AG08395 (cell line): ENCODE measurements at regions not wholly inside any gene's neighbourhood (a gene's known extent, or its start where the extent isn't known, plus 50 kb on each side); places are given as distances from the start of the nearest gene placed in this dataset.
A peak's percentile ranks its signal among the peaks of the same experiment; 100 is the strongest.
"Not testable (repeated sequence)": the region's sequence is repeated elsewhere in the genome, so short reads cannot be mapped to it uniquely, and the experiment has no call there.

Experiments
- DNase-seq: peaks from one replicate; pipeline ENCODE4 v3.0.0; 2012; ENCODE audit warnings: mixed read lengths, low spot score

DNA sequence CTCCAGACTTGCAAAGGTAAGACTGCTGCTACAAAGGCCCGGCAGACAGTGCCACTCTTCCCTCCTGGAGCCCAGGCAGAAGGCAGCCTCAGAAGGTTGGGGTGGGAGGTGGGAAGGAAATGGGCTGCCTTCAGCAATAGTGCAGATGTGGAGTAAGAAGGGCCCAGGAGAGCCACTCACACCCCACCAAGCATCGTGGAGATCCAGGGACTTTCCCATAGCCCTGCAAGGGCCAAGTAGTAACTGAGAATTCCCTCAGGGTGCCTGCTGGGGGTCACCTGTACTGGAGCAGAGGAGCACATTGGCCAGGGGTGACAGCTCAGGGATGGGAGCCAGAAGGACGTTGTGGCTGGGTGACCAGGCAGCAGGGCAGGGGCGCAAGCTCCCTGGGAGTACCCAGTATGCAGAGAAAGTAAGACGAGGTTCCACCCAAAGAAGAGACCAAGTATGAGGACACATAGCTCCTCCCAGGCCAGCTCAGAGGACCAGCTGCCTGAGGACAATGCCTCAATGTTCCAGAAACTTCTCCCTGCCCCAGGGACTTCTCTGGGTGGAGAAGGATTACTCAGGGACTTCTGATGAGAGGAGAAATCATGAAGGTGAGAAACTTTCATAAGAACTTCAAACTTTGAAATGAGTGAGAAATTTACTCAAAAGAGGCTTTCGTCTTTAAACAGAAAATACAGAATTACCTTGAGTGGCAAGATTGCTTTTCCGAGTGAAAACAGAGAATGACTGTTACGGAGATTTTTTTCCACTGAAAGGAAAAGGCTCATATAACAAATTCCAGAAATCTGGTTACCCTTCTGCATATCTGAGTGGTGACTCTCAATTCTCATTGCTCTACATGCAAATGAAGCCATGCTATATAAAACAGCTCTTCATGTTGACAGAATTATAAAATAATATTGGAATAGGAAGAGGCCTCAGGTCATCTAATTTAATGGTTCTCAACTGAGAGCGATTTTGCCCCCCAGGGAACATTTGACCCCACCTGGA is 87.9 kb upstream of the TRIO start:
- peak; percentile 55 for DNase-seq

- no peak for DNase-seq
Measured at GRCh38 chr5:14054111-14054854, 88.9 kb upstream of the TRIO start.

DNA sequence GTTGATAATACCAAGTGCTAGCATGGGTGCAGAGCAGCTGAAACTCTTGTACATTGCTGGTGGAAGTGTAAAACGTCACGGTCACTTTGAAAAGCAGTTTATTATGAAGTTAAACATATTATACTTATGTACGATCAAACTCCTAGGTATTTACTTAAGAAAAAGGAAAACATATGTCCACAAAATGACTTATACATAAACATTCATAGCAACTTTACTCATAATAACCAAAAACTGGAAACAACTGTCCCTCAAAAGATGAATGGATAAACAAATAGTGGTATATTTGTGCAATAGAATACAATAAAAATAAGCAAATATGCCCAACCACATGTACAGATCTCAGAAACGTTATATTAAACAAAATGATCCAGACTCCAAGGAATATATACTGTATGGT is 92.3 kb upstream of the TRIO start:
- DNase-seq = no peak

- no peak for DNase-seq
Measured at GRCh38 chr5:14048434-14048833, 94.7 kb upstream of the TRIO start.

- DNase-seq = no peak
Measured at GRCh38 chr5:14041528-14042192, 97.2 kb upstream of the DNAH5 start.

DNA sequence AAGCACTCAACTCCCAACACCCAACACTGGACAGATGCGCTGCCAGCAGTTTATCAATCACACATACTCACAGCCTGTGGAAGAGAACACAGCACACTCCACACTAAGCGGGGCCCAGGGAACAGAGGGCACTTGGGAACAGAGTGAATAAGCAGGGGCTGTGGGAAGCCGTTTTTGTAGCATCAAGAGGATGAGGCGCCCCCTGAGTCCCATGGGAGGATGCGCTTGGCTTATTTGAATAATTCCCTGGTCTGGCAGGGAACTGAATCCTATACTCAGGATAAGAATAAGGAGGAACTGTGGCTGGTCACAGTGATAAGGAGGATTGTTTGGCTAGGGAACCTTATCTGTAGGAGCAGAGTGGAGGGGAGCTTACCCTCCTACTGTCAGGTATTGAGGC is 96.1 kb upstream of the DNAH5 start:
- no peak for DNase-seq

GRCh38 chr5:14039576-14039975 is 95.1 kb upstream of the DNAH5 start:
- peak; percentile 52 for DNase-seq

DNA sequence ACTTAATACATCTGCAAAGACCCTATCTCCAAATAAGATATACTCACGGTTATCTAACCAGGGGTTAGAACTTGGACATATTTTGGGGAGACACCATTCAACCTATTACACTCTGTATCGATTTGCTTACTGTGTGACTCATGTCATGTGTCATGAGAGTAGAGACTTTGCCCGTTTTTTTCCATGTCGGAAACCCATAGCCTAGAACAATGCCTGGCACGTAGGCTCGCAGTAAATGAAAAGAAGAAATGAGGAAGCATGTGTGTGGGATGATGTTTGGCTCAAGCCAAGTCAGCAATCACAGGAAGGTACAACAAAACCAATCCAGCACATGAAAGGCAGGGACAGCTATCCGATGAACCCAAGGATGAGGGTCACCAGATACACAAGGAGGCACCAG is 94.6 kb upstream of the DNAH5 start:
- DNase-seq = no peak

DNA sequence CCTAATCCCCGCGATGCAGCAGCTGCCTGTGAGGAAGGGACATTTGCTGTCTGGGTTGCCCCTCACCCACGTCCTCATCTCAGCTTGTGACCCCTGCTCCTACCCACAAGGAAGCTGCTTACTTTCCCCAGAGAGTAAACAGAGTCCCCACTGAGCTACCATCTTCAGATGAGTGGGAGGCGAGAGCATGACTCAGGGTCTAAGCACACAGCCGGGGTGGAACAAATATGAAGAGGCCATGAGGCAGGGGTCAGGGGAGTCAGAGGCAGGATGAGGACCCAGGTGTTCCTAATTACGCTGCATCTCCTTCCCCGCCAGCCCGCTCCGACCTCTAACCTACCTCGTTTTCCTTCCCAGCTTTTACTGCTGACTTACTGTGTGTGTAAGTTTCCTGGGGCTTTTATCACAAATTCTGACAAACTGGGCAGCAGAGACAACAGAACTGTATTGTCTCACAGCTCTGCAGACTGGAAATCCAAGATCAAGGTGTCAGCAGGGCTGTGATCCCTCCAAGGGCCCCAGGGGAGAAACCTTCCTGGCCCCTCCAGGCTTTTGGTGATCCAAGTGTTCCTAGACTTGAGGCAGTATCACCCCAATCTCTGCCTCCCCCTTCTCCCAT is 94.0 kb upstream of the DNAH5 start:
- DNase-seq = peak; percentile 69

- DNase-seq = no peak
Measured at GRCh38 chr5:14036947-14037346, 92.5 kb upstream of the DNAH5 start.

DNA sequence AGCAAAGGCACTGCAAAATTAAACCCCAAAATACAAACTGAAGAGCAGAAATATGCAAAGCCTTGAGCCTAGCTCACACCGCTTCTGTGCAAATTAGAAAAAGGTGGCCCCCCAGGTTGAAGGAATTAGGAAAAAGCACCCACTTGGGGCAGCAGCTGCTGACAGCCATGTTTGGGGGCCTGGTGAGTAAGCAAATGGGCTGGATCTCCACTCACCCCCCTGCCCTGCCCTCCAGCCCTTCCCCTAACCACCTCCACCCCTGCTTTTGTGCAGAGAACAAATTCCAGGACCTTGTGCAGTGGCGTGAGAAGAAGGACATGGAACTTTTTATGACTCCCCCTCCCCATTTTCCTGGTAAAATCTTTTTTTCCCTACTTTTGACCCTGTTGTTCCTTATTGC is 92.0 kb upstream of the DNAH5 start:
- DNase-seq = peak; percentile 35

- DNase-seq = peak; percentile 94
Measured at GRCh38 chr5:14035859-14036503, 91.5 kb upstream of the DNAH5 start.

GRCh38 chr5:14034963-14035362 is 90.5 kb upstream of the DNAH5 start:
- no peak for DNase-seq

- peak; percentile 31 for DNase-seq
Measured at GRCh38 chr5:14032918-14033317, 88.4 kb upstream of the DNAH5 start.

GRCh38 chr5:14028938-14029584 is 84.6 kb upstream of the DNAH5 start:
- DNase-seq = no peak

DNA sequence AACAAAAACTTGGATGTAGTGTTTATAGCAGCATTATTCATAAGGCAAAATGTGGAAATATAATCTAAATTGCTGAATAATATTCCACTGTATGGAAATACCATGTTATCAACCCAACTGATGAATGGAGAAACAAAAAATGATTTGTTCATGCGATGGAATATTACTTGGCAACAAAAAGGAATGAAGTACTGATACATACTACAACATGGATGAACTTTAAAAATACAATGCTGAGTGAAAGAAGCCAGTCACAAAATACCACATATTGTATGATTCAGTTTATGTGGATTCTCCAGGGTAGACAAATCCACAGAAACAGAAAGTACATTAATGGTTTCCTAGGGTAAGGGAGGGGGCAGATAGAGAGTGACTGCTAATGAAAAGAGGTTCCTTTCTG is 83.7 kb upstream of the DNAH5 start:
- DNase-seq = no peak

- DNase-seq = no peak
Measured at GRCh38 chr5:14025569-14026286, 81.2 kb upstream of the DNAH5 start.

DNA sequence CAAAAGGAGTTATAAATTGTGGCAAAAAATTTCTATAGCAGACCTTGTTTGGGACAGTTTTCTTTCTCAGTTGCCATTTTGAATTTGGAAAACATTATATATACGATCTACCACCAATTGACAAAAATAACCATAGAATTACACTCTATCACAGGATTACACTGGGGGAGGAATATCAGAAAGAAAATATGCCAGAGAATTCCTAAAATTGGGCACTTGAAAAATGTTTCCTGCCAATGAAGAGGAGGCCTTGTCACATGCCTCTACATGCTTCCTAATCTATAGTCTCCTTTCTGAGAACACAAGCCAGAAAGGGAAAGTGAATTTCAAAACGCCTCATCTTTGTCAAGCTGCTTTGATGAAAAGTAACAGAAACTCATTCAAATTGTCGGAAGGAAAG is 78.5 kb upstream of the DNAH5 start:
- DNase-seq = no peak

- DNase-seq = not testable (repeated sequence)
Measured at GRCh38 chr5:14020944-14021343, 76.5 kb upstream of the DNAH5 start.

DNA sequence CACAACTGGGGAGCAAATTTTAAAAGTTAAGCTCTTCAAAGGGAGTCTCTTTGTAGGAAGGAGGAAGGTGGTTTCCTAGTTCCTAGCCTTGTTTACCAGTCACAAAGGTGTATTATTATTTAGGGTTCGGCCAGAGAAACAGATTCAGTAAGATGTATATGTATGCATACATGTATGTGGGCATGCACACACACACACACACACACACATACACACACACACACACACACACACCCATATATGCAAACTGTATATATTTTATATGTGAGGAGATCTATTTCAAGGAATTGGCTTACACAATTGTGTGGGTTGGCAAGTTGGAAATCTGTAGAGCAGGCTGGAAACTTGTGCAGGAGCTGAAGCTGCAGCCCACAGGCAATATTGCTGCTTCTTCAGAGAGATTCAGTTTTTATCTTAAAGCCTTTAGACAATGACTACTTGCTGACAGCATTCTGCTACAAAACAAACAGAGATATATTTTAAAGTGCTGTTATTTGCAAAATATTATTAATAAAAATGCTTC is 75.3 kb upstream of the DNAH5 start:
- DNase-seq = no peak
